Mesodermal cell (in vitro differentiated cells): ENCODE measurements at regions not wholly inside any gene's neighbourhood (a gene's known extent, or its start where the extent isn't known, plus 50 kb on each side); places are given as distances from the start of the nearest gene placed in this dataset.

Experiments used
- H3K27ac ChIP-seq: 2 replicates; pipeline ENCODE4 v1.7.0; 2013; ENCODE audit warnings: mild to moderate bottlenecking, low read depth, low read length, moderate library complexity; ENCODE audit not compliant: severe bottlenecking
- H3K36me3 ChIP-seq: 2 replicates; pipeline ENCODE4 v1.7.1; 2013; ENCODE audit warnings: mild to moderate bottlenecking, low read length, moderate library complexity; ENCODE audit not compliant: control insufficient read depth, insufficient read depth
- H3K4me1 ChIP-seq: one replicate; pipeline ENCODE4 v1.7.1; 2013; ENCODE audit warnings: mild to moderate bottlenecking, low read length; ENCODE audit not compliant: insufficient read depth, control insufficient read depth, poor library complexity, severe bottlenecking
- H3K4me3 ChIP-seq: 2 replicates; pipeline ENCODE4 v1.7.0; 2013; ENCODE audit warnings: low read length, control low read depth, mild to moderate bottlenecking; ENCODE audit not compliant: insufficient read depth, poor library complexity, severe bottlenecking; ENCODE audit errors: extremely low read depth
- H3K9me3 ChIP-seq: 2 replicates; pipeline ENCODE4 v1.7.1; 2013; ENCODE audit warnings: mild to moderate bottlenecking, low read length, moderate library complexity; ENCODE audit not compliant: control insufficient read depth
- WGBS, 2 experiments: methylation state at CpG; one replicate each; pipeline ENCODE4 v1.1.5; 2013; ENCODE audit warnings: missing lambda C conversion rate in 2 of 2; ENCODE audit not compliant: insufficient coverage in 2 of 2; 5-methylcytosine and 5-hydroxymethylcytosine counted together

- H3K4me1 ChIP-seq: peaks cover 12% of the 10 kb centered on the region
- H3K9me3 ChIP-seq: no peaks in the 10 kb centered on the region
- WGBS, 2 experiments: no CpG with 5 or more reads among the region's 1 CpG
- no peak overlapping the region for H3K27ac ChIP-seq
- H3K36me3 ChIP-seq: no peaks in the 10 kb centered on the region
- no peak overlapping the region for H3K4me3 ChIP-seq
Observed at GRCh38 chr14:53896726-53897125, 59.9 kb downstream of the BMP4 start.

- Histone ChIP-seq H3K9me3 (no peaks in the 10 kb centered on the region), H3K36me3 (no peaks in the 10 kb centered on the region), H3K27ac (no peak overlapping the region), H3K4me3 (no peak overlapping the region), H3K4me1 (peaks cover 31% of the 10 kb centered on the region)
- WGBS, 2 experiments: 100% methylated on average over 1 of the region's 2 CpGs; no CpG with 5 or more reads in 1 of the 2 experiments
Observed at GRCh38 chr14:53894456-53894855, 62.2 kb downstream of the BMP4 start.

GRCh38 chr14:53893374-53893773, 63.3 kb downstream of the BMP4 start:
- no peak overlapping the region for H3K4me3 ChIP-seq
- H3K36me3 ChIP-seq: no peaks in the 10 kb centered on the region
- H3K27ac ChIP-seq: no peak overlapping the region
- no peaks in the 10 kb centered on the region for H3K9me3 ChIP-seq
- H3K4me1 ChIP-seq: peaks cover 31% of the 10 kb centered on the region
- WGBS, 2 experiments: 100% methylated on average over 1 of the region's 2 CpGs; no CpG with 5 or more reads in 1 of the 2 experiments

GRCh38 chr14:53890611-53891101, 66.0 kb downstream of the BMP4 start:
- WGBS, 2 experiments: 59% methylated on average over 2 of the region's 3 CpGs; no CpG with 5 or more reads in 1 of the 2 experiments
- peaks cover 35% of the 10 kb centered on the region for H3K4me1 ChIP-seq
- no peak overlapping the region for H3K4me3 ChIP-seq
- H3K27ac ChIP-seq: no peak overlapping the region
- no peaks in the 10 kb centered on the region for H3K36me3 ChIP-seq
- peaks cover 4% of the 10 kb centered on the region for H3K9me3 ChIP-seq

GRCh38 chr14:53888535-53889386, 67.9 kb downstream of the BMP4 start:
- peaks cover 28% of the 10 kb centered on the region for H3K4me1 ChIP-seq
- no peak overlapping the region for H3K27ac ChIP-seq
- WGBS, 2 experiments: 94 to 100% methylated on average over 2 of the region's 3 CpGs
- H3K9me3 ChIP-seq: peaks cover 4% of the 10 kb centered on the region
- H3K4me3 ChIP-seq: no peak overlapping the region
- no peaks in the 10 kb centered on the region for H3K36me3 ChIP-seq

- Histone ChIP-seq H3K4me1 (peaks cover 29% of the 10 kb centered on the region), H3K36me3 (no peaks in the 10 kb centered on the region), H3K4me3 (no peak overlapping the region), H3K9me3 (peaks cover 4% of the 10 kb centered on the region), H3K27ac (no peak overlapping the region)
- no CpG with 5 or more reads among the region's 1 CpG for WGBS, 2 experiments
Observed at GRCh38 chr14:53885136-53885640, 71.4 kb downstream of the BMP4 start.

- Histone ChIP-seq H3K9me3 (peaks cover 4% of the 10 kb centered on the region), H3K36me3 (no peaks in the 10 kb centered on the region)
- 78 to 92% methylated on average over 1 of the region's 1 CpG for WGBS, 2 experiments
Observed at GRCh38 chr14:53884601-53885000, 72.0 kb downstream of the BMP4 start.

GRCh38 chr14:53883739-53884138, 72.9 kb downstream of the BMP4 start:
- peaks cover 24% of the 10 kb centered on the region for H3K4me1 ChIP-seq
- WGBS, 2 experiments: 80 to 86% methylated on average over 1 of the region's 4 CpGs
- no peaks in the 10 kb centered on the region for H3K36me3 ChIP-seq
- H3K9me3 ChIP-seq: peaks cover 4% of the 10 kb centered on the region
- no peak overlapping the region for H3K4me3 ChIP-seq
- no peak overlapping the region for H3K27ac ChIP-seq

More at GRCh38 chr14:53884601-53885000, 72.0 kb downstream of the BMP4 start:
- H3K4me1 ChIP-seq: peaks cover 24% of the 10 kb centered on the region
- H3K27ac ChIP-seq: no peak overlapping the region
- H3K4me3 ChIP-seq: no peak overlapping the region

- H3K27ac ChIP-seq: no peak overlapping the region
- H3K36me3 ChIP-seq: no peaks in the 10 kb centered on the region
- 50 to 100% methylated on average over 1 to 2 of the region's 4 CpGs for WGBS, 2 experiments
- no peak overlapping the region for H3K4me3 ChIP-seq
- H3K9me3 ChIP-seq: peaks cover 4% of the 10 kb centered on the region
- peaks cover 24% of the 10 kb centered on the region for H3K4me1 ChIP-seq
Observed at GRCh38 chr14:53882684-53883083, 73.9 kb downstream of the BMP4 start.

- H3K27ac ChIP-seq: peak overlapping the region; percentile 68
- H3K36me3 ChIP-seq: no peaks in the 10 kb centered on the region
- WGBS, 2 experiments: 80% methylated on average over 1 of the region's 5 CpGs
- H3K9me3 ChIP-seq: peaks cover 4% of the 10 kb centered on the region
- H3K4me1 ChIP-seq: peaks cover 23% of the 10 kb centered on the region
- no peak overlapping the region for H3K4me3 ChIP-seq
Observed at GRCh38 chr14:53881921-53882320, 74.7 kb downstream of the BMP4 start.
